ENCODE measurements at regions not wholly inside any gene's neighbourhood (a gene's known extent, or its start where the extent isn't known, plus 50 kb on each side); places are given as distances from the start of the nearest gene placed in this dataset.
A peak's percentile ranks its signal among the peaks of the same experiment; 100 is the strongest.

GRCh38 chr1:217088521-217089284, 365.5 kb upstream of the ESRRG start:
- H3K27me3 ChIP-seq (ENCODE audit: control insufficient read depth, insufficient read depth, low read length) = no peaks in the 10 kb centered on the region
- H3K4me3 ChIP-seq (replicated peaks in 1 of 4; ENCODE audit: control extremely low read depth in 1 of 4, insufficient read depth in 1 of 4, low read depth in 3 of 4, low read length in 4 of 4) = peak overlapping the region; percentile 0 to 69 (median 44)
- TF ChIP-seq CTCF (conservative IDR thresholded peaks at IDR 0.05 in 1 of 2, IDR thresholded peaks at IDR 0.05 in 1 of 2; ENCODE audit: low read depth in 1 of 2, low read length in 2 of 2) = no peak
- TF ChIP-seq EZH2 (IDR thresholded peaks at IDR 0.05; ENCODE audit: low read length, missing control alignments) = no peak
- no peaks in the 10 kb centered on the region for H3K9me3 ChIP-seq (ENCODE audit: control insufficient read depth, insufficient read depth, low read depth, low read length)
- H3K4me2 ChIP-seq (ENCODE audit: extremely low read depth, insufficient read depth, low read length) = peak overlapping the region; percentile 26
- H4K20me1 ChIP-seq (ENCODE audit: control insufficient read depth, extremely low read depth, insufficient read depth, low read length) = no peaks in the 10 kb centered on the region
- peaks cover 5% of the 10 kb centered on the region for H3K4me1 ChIP-seq (ENCODE audit: control insufficient read depth, extremely low read depth, insufficient read depth, low read length)
- no peak overlapping the region for H3K9ac ChIP-seq (ENCODE audit: insufficient read depth, low read length)
- H2AFZ ChIP-seq (ENCODE audit: low read length) = peak overlapping the region; percentile 43
- no peaks in the 10 kb centered on the region for H3K79me2 ChIP-seq (ENCODE audit: control insufficient read depth, insufficient read depth, low read length)
- DNase-seq (ENCODE audit: low read depth in 2 of 2) = peak; percentile 30 to 37
- no peak overlapping the region for H3K27ac ChIP-seq (ENCODE audit: insufficient read depth, low read length)
- H3K36me3 ChIP-seq (ENCODE audit: control insufficient read depth, insufficient read depth, low read length) = no peaks in the 10 kb centered on the region

- H4K20me1 ChIP-seq (ENCODE audit: control insufficient read depth, extremely low read depth, insufficient read depth, low read length) = no peaks in the 10 kb centered on the region
- no peak overlapping the region for H3K9ac ChIP-seq (ENCODE audit: insufficient read depth, low read length)
- no peak overlapping the region for H2AFZ ChIP-seq (ENCODE audit: low read length)
- peak in 1 of 2 donors; percentile 19 for DNase-seq (ENCODE audit: low read depth in 2 of 2)
- H3K79me2 ChIP-seq (ENCODE audit: control insufficient read depth, insufficient read depth, low read length) = no peaks in the 10 kb centered on the region
- TF ChIP-seq EZH2 (IDR thresholded peaks at IDR 0.05; ENCODE audit: low read length, missing control alignments) = no peak
- TF ChIP-seq CTCF (conservative IDR thresholded peaks at IDR 0.05 in 1 of 2, IDR thresholded peaks at IDR 0.05 in 1 of 2; ENCODE audit: low read depth in 1 of 2, low read length in 2 of 2) = no peak
- no peak overlapping the region for H3K4me2 ChIP-seq (ENCODE audit: extremely low read depth, insufficient read depth, low read length)
- peaks cover 5% of the 10 kb centered on the region for H3K4me1 ChIP-seq (ENCODE audit: control insufficient read depth, extremely low read depth, insufficient read depth, low read length)
- H3K9me3 ChIP-seq (ENCODE audit: control insufficient read depth, insufficient read depth, low read depth, low read length) = no peaks in the 10 kb centered on the region
- H3K27ac ChIP-seq (ENCODE audit: insufficient read depth, low read length) = no peak overlapping the region
- H3K4me3 ChIP-seq (replicated peaks in 1 of 4; ENCODE audit: control extremely low read depth in 1 of 4, insufficient read depth in 1 of 4, low read depth in 3 of 4, low read length in 4 of 4) = no peak overlapping the region
- no peaks in the 10 kb centered on the region for H3K27me3 ChIP-seq (ENCODE audit: control insufficient read depth, insufficient read depth, low read length)
- H3K36me3 ChIP-seq (ENCODE audit: control insufficient read depth, insufficient read depth, low read length) = no peaks in the 10 kb centered on the region
Observed at GRCh38 chr1:217088011-217088410, 364.8 kb upstream of the ESRRG start.

GRCh38 chr1:217079584-217079983, 356.4 kb upstream of the ESRRG start:
- DNase-seq (ENCODE audit: low read depth in 2 of 2) = no peak
- Histone ChIP-seq H3K27me3 (ENCODE audit: control insufficient read depth, insufficient read depth, low read length) (no peaks in the 10 kb centered on the region), H3K9me3 (ENCODE audit: control insufficient read depth, insufficient read depth, low read depth, low read length) (no peaks in the 10 kb centered on the region), H3K79me2 (ENCODE audit: control insufficient read depth, insufficient read depth, low read length) (no peaks in the 10 kb centered on the region), H3K27ac (ENCODE audit: insufficient read depth, low read length) (no peak overlapping the region), H3K9ac (ENCODE audit: insufficient read depth, low read length) (no peak overlapping the region), H2AFZ (ENCODE audit: low read length) (no peak overlapping the region), H4K20me1 (ENCODE audit: control insufficient read depth, extremely low read depth, insufficient read depth, low read length) (no peaks in the 10 kb centered on the region), H3K4me1 (ENCODE audit: control insufficient read depth, extremely low read depth, insufficient read depth, low read length) (no peaks in the 10 kb centered on the region), H3K36me3 (ENCODE audit: control insufficient read depth, insufficient read depth, low read length) (no peaks in the 10 kb centered on the region), H3K4me2 (ENCODE audit: extremely low read depth, insufficient read depth, low read length) (no peak overlapping the region), H3K4me3 (replicated peaks in 1 of 4; ENCODE audit: control extremely low read depth in 1 of 4, insufficient read depth in 1 of 4, low read depth in 3 of 4, low read length in 4 of 4) (no peak overlapping the region)
- no peak for TF ChIP-seq EZH2 (IDR thresholded peaks at IDR 0.05; ENCODE audit: low read length, missing control alignments)
- TF ChIP-seq CTCF (conservative IDR thresholded peaks at IDR 0.05 in 1 of 2, IDR thresholded peaks at IDR 0.05 in 1 of 2; ENCODE audit: low read depth in 1 of 2, low read length in 2 of 2) = no peak

Measured in fibroblast of lung (primary cell).